ENCODE measurements at regions not wholly inside any gene's neighbourhood (a gene's known extent, or its start where the extent isn't known, plus 50 kb on each side); places are given as distances from the start of the nearest gene placed in this dataset.

DNA sequence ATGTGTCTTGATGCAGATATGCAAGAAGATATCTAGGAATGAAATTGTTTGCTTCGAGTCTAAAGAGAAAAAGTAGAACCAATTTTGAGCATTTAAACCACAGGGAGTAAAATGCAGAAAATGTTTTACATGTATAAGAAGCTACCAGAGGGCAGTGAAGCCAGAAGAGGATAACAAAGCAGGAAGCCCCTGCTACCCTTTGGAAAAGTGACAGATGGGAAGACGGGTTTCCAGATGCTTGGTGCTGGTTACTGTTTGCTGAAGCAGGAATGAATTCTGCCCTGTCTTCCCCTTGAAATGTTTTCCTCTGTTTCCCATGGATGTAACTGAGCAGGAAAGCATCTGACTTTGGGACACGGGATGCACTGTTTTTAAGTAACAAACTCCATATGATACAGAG, 822.2 kb downstream of the MRPL39 start:
- TF ChIP-seq, protein P1, sequence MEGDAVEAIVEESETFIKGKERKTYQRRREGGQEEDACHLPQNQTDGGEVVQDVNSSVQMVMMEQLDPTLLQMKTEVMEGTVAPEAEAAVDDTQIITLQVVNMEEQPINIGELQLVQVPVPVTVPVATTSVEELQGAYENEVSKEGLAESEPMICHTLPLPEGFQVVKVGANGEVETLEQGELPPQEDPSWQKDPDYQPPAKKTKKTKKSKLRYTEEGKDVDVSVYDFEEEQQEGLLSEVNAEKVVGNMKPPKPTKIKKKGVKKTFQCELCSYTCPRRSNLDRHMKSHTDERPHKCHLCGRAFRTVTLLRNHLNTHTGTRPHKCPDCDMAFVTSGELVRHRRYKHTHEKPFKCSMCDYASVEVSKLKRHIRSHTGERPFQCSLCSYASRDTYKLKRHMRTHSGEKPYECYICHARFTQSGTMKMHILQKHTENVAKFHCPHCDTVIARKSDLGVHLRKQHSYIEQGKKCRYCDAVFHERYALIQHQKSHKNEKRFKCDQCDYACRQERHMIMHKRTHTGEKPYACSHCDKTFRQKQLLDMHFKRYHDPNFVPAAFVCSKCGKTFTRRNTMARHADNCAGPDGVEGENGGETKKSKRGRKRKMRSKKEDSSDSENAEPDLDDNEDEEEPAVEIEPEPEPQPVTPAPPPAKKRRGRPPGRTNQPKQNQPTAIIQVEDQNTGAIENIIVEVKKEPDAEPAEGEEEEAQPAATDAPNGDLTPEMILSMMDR (IDR thresholded peaks at IDR 0.05; ENCODE audit: unreplicated experiment), result no peak
- Mint-ChIP-seq H3K9me3 (peaks cover 23% of the 10 kb centered on the region), H3K27ac (no peak overlapping the region), H3K36me3 (no peaks in the 10 kb centered on the region), H3K4me3 (no peak overlapping the region), H3K4me1 (no peaks in the 10 kb centered on the region), H3K27me3 (ENCODE audit: low read depth) (no peaks in the 10 kb centered on the region)
- no peak for DNase-seq (ENCODE audit: low spot score in 2 of 2, unreplicated experiment in 2 of 2)

DNA sequence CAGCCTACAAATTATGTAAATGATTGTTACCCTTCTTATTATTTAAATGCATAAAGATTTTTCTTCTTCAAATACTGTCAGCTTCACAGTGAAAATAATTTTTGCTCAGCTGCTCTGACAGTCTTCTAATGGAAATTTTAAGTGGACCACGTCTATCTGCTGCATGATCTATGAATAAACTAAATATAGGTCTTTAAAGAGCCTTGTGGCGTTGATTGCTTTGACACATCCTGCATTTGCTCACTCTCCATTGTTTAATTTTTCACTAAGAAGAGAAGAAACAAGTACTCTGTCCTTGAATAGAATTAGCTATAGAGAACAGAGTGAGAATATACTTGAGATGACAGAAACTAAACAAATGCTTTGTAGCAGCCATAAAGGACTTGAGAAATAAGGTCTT, 826.1 kb downstream of the MRPL39 start:
- TF ChIP-seq, protein P1 (IDR thresholded peaks at IDR 0.05; ENCODE audit: unreplicated experiment), result no peak
- no peak for DNase-seq (ENCODE audit: low spot score in 2 of 2, unreplicated experiment in 2 of 2)
- Mint-ChIP-seq H3K4me1 (no peaks in the 10 kb centered on the region), H3K27ac (no peak overlapping the region), H3K27me3 (ENCODE audit: low read depth) (no peaks in the 10 kb centered on the region), H3K9me3 (peaks cover 21% of the 10 kb centered on the region), H3K36me3 (no peaks in the 10 kb centered on the region), H3K4me3 (no peak overlapping the region)

DNA sequence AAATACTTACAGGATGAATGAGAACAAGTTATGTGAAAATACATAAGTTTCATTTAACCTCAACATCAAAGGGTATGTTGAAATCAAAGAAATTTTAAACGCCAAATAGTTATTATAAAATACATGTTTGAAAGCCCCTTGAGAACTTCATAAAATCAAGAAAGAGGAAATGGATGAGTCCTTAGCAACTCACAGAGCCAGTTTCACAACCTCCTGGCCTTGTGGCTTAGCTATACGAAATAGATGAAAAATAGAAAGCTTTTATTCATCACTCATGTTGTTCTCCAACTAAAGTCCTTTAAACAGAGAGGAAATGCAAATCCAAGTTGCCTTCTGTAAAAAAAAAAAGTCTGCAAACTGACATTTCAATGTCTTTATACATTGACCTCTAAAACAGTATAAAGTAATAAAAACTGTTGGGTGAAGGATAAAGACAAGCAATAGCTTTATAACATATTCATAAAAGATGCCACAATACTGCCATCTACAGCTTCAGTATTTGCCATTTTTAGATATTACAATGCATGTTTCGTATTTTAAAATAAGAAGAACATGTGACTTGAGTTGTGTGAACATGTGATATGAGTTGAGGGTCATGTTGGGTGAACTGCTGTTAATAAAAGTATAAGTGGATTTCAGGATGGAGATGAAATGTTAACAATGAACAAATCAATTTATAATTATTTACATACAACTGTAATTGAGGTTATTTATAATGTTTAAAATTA, 847.8 kb downstream of the MRPL39 start:
- Mint-ChIP-seq H3K36me3 (no peaks in the 10 kb centered on the region), H3K4me1 (no peaks in the 10 kb centered on the region), H3K27me3 (ENCODE audit: low read depth) (no peaks in the 10 kb centered on the region), H3K9me3 (peaks cover 21% of the 10 kb centered on the region), H3K4me3 (no peak overlapping the region), H3K27ac (no peak overlapping the region)
- no peak for DNase-seq (ENCODE audit: low spot score in 2 of 2, unreplicated experiment in 2 of 2)
- TF ChIP-seq, protein P1 (IDR thresholded peaks at IDR 0.05; ENCODE audit: unreplicated experiment), result no peak

DNA sequence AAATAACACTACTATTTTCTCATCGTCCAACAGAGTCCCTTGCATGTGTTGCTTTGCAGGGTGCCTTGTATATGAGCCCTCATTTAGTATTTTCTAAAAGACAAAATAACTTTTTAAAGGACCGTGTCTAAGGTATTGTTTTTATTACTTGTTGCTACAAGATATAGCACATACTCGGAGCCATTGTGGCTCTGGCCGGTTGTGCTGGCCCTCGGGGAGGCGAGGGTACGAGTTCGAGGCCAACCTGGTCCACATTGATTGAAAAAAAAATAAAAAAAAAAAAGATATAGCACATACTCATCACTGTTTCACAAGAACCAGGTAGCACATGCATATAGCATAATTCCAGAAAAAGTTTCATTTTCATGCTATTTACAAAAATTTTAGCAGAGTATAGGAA, 869.2 kb downstream of the MRPL39 start:
- H3K27me3 Mint-ChIP-seq (ENCODE audit: low read depth), result no peaks in the 10 kb centered on the region
- TF ChIP-seq, protein P1 (IDR thresholded peaks at IDR 0.05; ENCODE audit: unreplicated experiment), result no peak
- no peaks in the 10 kb centered on the region for H3K4me1 Mint-ChIP-seq
- DNase-seq (ENCODE audit: low spot score in 2 of 2, unreplicated experiment in 2 of 2), result no peak
- no peaks in the 10 kb centered on the region for H3K36me3 Mint-ChIP-seq
- no peak overlapping the region for H3K4me3 Mint-ChIP-seq
- H3K27ac Mint-ChIP-seq, result no peak overlapping the region
- H3K9me3 Mint-ChIP-seq, result peaks cover 24% of the 10 kb centered on the region

DNA sequence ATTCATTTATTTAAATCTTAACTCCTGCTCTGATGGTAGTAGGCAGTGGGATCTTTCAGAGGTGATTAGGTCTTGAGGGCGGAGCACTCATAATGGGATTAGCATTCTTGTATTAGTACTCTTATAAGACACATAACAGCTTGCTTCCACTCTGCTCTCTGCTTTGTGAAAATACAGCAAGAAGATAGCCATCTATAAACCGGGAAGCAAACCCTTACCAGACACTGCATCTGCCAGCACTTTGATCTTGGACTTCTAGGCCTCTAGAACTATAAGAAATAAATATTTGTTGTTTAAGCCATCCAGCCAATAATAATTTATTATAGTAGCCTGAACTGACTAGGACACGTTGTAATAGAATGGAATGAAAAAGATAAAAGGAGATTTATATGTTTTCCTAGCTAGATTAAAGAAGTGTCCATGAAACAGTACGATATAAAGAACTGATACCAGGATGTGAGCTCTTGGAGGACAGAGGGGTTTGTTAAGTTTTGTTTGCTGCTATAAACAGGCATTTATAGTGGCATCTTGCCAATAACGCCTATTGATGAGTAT, 869.9 kb downstream of the MRPL39 start:
- DNase-seq (ENCODE audit: low spot score in 2 of 2, unreplicated experiment in 2 of 2), result no peak
- no peaks in the 10 kb centered on the region for H3K36me3 Mint-ChIP-seq
- H3K4me3 Mint-ChIP-seq, result no peak overlapping the region
- H3K27me3 Mint-ChIP-seq (ENCODE audit: low read depth), result no peaks in the 10 kb centered on the region
- TF ChIP-seq, protein P1 (IDR thresholded peaks at IDR 0.05; ENCODE audit: unreplicated experiment), result no peak
- no peaks in the 10 kb centered on the region for H3K4me1 Mint-ChIP-seq
- H3K9me3 Mint-ChIP-seq, result peaks cover 19% of the 10 kb centered on the region
- H3K27ac Mint-ChIP-seq, result no peak overlapping the region

All from mesothelial cell of epicardium (in vitro differentiated cells).